ENCODE measurements at regions not wholly inside any gene's neighbourhood (a gene's known extent, or its start where the extent isn't known, plus 50 kb on each side); places are given as distances from the start of the nearest gene placed in this dataset.
"Not testable (repeated sequence)": the region's sequence is repeated elsewhere in the genome, so short reads cannot be mapped to it uniquely, and the experiment has no call there.

DNA sequence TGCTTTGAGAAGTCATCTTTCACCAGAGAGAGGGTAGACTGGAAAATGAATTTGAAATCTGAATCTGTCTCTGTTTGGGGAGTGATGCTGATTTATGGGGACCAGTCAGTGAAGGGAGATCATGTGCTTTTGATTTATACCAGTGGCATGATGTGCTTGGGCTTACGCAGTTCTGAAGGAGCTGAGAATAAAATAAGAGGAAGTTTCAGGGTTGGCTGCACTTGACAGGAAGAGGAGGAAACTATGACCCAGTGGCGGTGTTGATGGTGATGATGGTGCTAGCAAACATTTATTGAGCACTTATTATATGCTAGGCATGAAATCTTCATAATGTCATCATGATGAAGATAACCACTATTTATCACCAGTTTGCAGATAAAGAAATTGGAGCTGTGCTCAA, 136.4 kb upstream of the GLRA1 start:
- intact Hi-C loops (cut with DNase I) = no loop called here
- DNase-seq = no peak

DNA sequence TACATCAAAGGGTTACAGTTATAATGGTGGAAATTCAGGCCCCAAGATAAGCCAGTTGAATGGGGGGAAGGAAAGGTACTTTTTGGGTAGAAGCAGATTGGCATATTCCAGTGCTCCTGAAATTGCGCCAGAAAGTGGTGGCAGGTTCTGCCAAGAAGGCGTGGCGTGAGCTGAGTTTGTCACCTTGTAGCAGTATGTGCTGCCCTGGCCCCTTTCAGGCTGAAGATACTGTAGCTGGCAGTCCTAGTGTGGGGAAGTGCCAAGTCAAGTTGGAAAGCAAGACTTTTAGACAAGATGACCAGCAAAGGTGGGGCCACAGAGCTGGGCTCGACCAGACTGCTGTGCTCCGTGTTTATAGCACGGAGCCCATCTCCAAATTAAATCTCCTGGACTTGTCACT, 133.6 kb upstream of the GLRA1 start:
- intact Hi-C loops (cut with DNase I) = no loop called here

DNA sequence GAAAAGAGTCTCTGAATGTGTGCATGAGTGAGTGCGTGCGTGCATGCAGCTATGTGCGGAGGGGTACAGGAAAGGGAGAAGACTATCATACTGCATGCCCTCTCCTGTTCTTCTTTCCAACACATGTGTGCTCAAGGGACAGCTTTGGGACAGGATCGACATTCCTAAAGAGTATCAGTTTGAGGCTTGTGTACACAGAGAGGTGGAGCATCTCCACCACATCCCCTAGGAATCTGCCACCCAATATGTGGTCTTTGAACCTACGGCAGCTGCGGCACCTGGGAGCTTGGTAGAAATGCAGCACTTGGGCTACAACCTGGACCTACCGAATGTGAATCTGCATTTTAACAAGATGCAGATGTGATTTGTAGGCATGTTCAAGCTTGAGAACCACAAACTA, 132.3 kb upstream of the GLRA1 start:
- no peak for DNase-seq
- intact Hi-C loops (cut with DNase I) = no loop called here

More for the DNA sequence above, 133.6 kb upstream of the GLRA1 start:
- DNase-seq = no peak

DNA sequence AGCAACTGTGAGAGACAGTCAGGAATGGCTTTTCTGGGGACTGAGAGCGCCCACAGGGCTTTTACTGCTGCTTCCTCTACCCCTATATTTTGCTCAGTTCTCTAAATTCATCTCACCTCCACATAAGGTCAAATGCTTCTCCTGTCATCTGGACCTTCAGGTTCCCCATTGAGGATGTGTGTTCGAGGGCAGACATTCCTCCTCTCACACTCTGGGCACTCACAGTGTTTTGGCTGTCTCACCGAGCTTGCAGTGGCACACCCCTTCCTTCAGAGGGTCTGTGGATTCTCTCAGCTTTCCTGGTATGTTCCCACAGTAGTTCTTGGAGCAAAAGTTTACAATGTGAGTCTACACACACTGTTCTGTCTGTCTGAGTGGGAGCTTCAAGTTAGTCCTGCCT, 127.8 kb upstream of the GLRA1 start:
- intact Hi-C loops (cut with DNase I) = no loop called here
- DNase-seq = no peak

DNA sequence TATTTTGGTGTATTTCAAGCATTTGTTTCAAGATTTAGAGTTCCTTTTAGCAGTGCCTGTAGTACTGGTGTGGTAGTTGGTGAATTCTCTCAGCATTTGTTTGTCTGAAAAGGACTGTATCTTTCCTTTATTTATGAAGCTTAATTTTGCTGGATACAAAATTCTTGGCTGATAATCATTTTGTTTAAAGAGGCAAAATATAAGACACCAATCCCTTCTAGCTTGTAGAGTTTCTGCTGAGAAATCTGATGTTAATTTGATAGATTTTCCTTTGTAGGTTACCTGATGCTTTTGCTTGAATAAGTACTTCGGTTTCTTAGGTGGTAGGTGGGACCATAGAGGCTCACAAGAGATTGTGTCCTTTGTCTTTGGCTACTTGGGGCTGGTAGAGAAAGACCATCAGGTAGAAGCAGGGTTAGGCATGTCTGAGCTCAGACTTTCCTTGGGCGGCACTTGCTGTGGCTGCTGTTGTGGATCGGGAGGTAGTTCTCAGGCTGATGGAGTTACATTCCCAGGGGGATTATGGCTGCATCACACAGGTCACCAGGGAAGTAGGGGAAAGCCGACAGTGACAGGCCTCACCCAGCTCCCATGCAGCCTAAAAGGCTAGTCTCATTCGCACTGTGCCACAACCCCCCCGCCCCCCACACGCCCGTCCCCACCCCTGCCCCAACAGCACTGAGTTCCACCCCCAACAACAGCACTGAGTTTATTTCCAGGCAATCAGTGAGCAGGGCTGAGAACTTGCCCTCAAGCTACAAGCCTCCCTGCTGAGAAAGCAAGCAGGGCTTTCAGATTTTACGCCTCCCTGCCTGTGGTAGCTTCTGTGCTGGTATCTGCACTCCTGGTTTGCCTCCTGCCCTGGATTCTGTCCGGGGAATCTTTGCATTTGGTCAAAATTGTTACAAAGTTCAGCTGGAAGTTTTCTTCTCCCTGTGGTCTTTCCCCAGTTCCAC, 127.1 kb upstream of the GLRA1 start:
- DNase-seq = no peak
- intact Hi-C loops (cut with DNase I) = no loop called here

DNA sequence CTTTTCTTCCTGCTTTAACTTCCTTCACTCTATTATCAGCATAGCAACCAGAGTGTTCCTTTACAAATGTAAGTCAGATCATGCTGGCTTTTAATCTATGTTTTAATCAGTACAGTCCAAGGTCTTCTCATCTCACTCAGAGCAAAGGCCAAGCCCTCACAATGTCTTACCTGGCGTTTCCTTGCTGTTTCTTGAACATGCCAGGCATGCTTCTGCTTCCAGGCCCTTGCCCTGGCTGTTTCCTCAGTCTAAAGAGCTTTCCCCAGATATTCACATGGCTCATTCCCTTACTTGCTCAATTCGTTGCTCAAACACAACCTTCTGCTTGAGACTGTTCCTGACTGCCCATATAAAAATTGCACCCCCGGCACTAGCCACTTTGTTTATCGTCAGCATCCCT, 121.7 kb upstream of the GLRA1 start:
- intact Hi-C loops (cut with DNase I) = no loop called here
- no peak for DNase-seq

DNA sequence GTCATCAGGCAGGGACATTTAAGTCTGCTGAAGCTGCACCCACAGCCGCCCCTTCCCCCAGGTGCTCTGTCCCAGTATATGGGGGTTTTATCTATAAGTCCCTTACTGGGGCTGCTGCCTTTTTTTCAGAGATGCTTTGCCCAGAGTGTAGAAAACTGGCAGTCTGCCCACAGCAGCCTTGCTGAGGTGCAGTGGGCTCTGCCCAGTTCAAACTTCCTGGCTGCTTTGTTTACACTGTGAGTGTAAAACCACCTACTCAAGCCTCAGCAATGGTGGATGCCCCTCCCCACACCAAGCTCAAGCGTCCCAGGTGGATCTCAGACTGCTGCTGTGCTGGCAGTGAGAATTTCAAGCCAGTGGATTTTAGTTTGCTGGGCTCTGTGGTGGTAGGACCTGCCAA, 114.2 kb upstream of the GLRA1 start:
- intact Hi-C loops (cut with DNase I); DNase-seq: not testable (repeated sequence)

DNA sequence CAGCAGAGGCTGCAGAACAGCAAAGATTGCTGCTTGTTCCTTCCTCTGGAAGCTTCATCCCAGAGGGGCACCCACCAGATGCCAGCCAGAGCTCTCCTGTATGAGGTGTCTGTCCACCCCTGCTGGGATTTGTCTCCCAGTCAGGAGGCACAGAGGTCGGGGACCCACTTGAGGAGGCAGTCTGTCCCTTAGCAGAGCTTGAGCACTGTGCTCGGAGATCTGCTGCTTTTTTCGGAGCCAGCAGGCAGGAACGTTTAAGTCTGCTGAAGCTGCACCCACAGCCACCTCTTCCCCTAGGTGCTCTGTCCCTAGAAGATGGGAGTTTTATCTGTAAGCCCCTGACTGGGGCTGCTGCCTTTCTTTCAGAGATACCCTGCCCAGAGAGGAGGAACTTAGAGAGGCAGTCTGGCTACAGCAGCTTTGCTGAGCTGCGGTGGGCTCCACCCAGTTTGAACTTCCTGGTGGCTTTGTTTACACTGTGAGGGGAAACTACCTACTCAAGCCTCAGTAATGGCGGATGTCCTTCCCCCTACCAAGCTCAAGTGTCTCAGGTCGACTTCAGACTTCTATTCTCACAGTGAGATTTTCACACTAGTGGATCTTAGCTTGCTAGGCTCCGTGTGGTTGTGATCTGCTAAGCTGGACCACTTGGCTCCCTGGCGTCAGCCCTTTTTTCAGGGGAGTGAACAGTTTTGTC, 101.8 kb upstream of the GLRA1 start:
- intact Hi-C loops (cut with DNase I) = not testable (repeated sequence)

DNA sequence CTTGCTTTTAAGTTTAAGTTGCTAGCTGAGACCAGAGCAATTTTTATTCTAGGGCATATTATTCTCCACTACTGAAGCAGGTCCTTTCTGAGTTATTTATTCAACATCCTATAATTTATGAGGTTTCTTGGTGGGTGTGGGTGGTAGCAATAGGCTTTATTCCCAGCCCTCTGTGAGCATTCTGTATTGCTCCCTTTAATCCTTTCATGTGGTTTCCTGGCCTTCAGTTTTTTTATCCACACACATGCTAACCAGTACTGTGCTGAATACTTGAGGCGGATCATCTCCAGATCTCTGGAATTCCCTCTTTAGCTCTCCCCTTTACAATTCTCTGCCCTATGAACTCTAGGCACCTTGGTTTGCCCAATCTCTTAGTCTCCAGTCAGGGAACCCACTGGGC, 91.8 kb upstream of the GLRA1 start:
- no peak for DNase-seq
- intact Hi-C loops (cut with DNase I) = no loop called here

More for the DNA sequence above, 101.8 kb upstream of the GLRA1 start:
- peak in 1 of 10 donors; percentile 63 for DNase-seq

DNA sequence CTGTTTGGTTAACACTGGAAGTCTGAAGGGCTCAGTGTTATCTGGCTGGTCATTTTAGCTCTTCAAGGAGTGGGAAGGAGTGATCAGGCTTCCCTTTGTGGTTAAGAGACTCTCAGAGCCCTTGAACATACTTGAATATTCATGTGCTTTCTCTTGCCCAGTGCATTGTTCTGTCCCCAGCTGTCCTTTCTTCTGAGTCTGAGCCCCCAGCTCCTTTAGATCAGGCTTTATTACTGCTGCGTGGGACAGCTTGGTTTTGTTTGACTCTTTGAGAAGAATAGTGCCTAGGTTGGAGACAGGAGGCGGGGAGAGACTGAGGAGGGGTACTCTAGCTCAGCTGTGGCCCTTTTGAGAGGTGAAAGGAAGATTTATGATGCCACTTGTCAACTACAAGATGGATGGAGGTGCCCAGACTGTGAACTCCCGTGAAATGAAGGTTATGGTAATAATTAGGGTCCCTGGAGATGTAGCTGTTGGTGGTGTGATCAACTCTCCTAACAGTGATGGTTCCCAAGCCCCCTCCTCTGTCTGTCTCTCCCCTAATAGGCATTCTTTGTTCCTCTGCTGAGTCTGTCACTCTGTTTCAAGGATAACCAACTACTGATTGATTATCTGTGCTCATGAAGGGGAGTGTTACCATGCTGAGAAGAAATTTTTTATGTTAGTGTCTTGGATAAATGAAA, 83.1 kb upstream of the GLRA1 start:
- DNase-seq = no peak
- intact Hi-C loops (cut with DNase I) = no loop called here

DNA sequence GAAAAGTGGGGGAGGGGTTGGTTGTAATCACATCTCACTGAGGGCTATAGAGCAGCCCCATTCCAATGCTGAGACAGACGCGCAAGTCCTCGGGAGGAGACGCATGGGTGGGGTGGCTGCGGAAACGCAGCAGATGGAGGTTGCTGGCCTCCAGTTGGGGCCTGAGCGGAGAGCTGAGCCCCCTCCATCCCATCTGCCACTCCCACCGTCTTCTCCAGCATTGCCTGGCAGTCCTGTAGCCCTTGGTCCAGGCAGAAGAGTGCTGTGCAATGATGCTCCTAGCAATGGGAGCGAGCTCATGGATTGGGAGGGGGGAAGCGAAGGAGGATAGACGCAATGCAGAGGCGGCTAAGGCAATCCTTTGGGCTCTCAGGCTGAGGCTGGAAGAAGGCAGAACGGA, 79.4 kb upstream of the GLRA1 start:
- DNase-seq = no peak

More for the DNA sequence above, 79.4 kb upstream of the GLRA1 start:
- intact Hi-C loops (cut with DNase I) = no loop called here
